Central memory CD4-positive, alpha-beta T cell (primary cell): ENCODE measurements at regions not wholly inside any gene's neighbourhood (a gene's known extent, or its start where the extent isn't known, plus 50 kb on each side); places are given as distances from the start of the nearest gene placed in this dataset.
"Not testable (repeated sequence)": the region's sequence is repeated elsewhere in the genome, so short reads cannot be mapped to it uniquely, and the experiment has no call there.

Source experiments
- DNase-seq: peaks from one replicate; pipeline ENCODE4 v3.0.0; 2022

DNA sequence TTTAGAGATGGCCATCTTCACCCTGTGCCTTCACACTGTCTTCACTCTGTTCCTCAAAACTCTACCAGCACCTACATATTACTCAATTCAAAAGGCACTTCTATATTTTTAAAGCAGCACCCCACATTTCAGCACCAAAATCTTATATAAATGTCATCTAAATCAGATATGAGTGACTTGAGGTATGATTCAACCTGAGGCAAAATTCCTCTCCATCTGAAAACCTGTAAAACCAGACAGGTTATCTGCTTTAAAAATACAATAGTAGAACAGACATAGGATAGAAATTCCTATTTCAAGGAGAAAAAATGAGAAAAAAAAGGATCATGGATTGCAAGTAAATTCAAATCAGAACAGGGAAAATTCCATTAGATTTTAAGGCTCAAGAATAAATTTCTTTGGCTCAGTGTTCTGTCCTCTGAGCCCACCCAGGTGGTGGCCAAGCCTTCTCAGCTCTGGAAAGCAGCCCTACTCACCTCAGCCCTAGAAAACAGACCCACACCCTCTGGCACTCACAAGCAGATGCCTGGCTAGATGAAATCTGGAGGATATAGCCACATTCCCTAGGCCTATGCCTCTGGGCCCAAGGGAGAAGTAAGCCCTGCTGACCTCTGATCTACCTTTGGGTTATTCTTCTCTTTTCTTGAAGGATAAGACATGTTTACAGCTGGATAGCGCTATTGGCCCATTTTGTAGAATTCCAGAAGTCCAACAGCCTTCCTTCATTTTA, 211.1 kb upstream of the XIST start:
- no peak for DNase-seq

DNA sequence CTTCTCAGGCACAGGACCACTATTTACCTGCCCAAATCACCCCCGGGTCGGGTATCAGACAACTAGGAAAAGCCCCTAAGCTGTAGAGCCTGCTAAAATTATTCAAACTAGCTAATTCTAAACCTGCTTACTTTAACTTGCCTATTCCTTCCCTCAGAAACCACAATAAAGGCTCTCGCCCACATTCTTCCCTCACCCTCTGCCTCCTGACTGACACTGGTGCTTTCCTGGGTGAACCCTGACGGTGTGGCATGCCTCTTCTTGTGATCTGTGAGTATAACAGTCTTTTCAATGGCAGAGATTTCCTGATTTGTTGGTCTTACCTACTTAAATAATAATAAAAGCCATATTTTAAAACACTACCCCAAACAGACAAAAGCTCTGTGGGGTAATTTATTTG, 209.4 kb upstream of the XIST start:
- DNase-seq, result no peak

DNA sequence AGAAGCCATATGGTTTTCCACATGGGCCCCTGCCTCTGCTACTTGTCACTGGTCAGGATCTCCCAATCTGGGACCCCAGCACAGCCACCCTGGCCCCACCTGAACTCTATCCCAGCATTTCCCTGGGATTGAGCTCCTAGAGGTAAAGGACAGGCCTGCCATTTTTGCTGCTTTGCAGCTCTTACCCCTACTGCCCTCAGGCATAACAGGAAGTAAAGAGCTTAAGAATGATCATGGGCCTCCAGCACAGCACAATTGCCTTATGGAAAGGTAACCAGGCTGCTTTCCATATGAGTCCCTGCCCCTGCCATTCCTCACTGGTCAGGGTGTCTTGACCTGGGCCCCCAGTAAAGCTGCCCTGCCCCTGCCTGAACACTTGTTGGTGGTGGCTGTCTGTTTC, 196.6 kb upstream of the XIST start:
- DNase-seq, result no peak

DNA sequence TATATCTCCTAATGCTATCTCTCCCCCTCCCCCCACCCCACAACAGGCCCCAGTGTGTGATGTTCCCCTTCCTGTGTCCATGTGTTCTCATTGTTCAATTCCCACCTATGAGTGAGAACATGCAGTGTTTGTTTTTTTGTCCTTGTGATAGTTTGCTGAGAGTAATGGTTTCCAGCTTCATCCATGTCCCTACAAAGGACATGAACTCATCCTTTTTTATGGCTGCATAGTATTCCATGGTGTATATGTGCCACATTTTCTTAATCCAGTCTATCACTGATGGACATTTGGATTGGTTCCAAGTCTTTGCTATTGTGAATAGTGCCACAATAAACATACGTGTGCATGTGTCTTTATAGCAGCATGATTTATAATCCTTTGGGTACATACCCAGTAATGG, 181.6 kb upstream of the XIST start:
- not testable (repeated sequence) for DNase-seq

DNA sequence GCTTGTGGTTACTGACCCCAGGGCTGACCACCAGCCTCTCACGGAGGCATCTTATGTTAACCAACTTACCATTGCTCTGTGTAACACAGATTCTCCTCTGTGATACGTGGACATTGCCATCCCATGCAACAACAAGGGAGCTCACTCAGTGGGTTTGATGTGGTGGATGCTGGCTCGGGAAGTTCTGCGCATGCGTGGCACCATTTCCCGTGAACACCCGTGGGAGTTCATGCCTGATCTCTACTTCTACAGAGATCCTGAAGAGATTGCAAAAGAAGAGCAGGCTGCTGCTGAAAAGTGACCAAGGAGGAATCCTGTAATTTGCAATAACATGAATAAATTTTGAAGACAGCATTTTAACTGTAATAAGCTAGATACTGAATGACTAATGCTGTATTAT, 179.0 kb upstream of the XIST start:
- DNase-seq, result not testable (repeated sequence)

DNA sequence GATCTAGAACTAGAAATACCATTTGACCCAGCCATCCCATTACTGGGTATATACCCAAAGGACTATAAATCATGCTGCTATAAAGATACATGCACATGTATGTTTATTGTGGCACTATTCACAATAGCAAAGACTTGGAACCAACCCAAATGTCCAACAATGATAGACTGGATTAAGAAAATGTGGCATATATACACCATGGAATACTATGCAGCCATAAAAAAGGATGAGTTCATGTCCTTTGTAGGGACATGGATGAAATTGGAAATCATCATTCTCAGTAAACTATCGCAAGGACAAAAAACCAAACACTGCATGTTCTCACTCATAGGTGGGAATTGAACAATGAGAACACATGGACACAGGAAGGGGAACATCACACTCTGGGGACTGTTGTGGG, 178.3 kb upstream of the XIST start:
- DNase-seq, result not testable (repeated sequence)

DNA sequence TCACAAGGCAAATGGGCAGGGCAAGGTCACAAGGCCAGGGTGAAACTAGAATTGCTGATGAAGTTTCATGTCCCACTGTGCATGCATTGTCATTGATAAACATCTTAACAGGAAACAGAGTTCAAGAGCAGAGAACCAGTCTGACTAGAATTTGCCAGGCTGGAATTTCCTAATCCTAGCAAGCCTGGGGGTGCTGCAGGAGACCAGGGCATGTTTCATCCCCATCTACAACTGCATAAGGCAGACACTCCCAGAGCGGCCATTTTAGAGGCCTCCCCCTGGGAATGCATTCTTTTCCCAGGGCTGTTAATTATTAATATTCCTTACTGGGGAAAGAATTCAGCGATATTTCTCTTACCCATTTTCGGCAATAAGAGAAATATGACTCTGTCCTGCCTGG, 172.6 kb upstream of the XIST start:
- DNase-seq, result not testable (repeated sequence)

DNA sequence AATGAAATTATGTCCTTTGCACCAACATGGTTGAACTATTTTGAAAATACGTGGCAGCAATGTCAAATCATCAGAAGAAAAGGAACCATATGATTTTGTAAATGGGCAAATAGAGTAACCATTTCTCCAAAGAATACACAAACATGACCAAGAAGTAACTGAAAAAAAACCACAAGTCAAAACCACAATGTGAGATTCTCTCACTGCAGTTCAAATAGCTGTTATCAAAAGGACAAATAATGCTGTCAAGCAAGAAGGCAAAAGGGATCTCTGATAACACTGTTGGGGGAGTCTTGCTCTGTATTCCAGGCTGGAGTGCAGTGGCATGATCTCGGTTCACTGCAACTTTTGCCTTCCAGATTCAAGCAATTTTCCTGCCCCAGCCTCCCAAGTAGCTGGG, 170.7 kb upstream of the XIST start:
- no peak for DNase-seq

DNA sequence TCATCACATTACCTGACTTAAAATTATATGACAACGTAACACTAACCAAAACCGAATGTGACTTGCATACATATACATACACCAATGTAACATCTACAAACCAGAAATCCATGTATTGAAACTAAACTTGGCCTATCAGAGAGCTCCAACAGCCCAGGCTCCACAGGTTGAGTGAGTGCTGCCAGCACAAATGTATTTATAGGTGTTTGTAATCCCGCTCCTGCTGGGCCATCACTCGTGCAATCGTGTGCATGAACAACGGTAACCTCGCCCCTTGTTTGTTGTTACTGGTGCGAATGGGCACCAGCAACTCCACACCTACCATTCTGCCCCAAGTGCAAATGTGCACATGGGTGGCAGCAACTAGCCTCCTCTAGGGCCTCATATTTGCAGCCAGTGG, 165.7 kb upstream of the XIST start:
- DNase-seq, result no peak

DNA sequence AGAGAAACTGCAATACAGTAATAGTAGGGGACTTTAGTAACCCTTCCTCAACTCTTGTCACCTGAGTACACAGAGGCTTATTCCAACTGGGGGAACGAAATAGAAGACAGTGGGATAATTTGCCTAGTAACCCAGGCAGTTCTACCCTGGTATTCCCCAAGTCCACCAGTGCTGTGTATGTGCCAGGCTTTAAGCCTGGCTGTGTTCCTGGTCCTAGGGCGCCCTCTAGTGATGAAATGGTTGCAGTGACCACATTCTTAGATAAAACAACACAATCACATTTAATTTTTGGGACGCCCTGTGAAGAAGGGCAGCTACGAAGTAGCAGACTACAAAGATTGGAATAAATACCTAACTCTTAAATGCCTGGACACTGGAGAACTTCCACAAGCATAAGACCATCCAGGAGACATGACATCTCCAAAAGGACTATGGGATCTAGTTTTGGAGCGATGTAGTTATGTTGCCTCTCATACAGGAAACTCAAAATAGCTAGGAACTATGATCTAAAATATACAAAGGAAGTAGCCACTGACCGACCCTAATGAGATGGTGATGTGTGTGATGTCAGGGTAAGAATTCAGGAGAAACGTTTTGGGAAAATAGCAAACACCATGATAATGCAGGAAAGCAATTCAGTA, 163.0 kb upstream of the XIST start:
- DNase-seq, result peak; percentile 65

DNA sequence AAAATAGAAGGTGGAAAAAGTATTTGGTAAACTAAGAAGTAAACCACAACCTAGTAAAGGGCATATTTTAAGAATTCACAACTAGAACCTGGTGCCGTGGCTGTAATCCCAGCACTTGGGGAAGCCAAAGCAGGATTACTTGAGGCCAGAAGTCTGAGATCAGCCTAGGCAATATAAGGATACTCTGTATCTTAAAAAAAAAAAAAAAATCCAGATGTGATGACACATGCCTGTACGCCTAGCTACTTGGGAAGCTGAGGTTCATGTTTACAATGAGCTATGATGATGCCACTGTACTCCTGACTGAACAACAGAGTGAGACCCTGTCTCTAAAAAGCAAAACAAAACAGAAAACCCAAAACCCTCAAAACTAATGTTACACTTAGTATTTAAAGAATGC, 156.5 kb upstream of the XIST start:
- DNase-seq, result no peak

DNA sequence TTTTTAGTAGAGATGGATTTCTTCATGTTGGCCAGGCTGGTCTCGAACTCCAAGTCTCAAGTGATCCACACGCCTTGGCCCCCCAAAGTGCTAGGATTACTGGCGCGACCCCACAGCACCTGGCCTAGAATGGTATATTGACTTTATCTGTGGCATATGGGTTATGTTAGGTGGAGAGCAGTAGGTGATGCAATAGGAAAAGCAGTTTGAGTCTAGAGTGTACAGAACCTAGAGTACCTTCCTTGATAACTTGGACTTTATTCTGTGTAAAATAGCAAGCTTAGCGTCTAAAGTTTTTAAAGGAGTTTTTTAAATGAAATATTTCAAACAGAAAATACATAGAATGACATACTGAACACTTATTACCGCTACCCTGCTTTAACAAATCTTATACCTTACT, 139.5 kb upstream of the XIST start:
- DNase-seq, result no peak

DNA sequence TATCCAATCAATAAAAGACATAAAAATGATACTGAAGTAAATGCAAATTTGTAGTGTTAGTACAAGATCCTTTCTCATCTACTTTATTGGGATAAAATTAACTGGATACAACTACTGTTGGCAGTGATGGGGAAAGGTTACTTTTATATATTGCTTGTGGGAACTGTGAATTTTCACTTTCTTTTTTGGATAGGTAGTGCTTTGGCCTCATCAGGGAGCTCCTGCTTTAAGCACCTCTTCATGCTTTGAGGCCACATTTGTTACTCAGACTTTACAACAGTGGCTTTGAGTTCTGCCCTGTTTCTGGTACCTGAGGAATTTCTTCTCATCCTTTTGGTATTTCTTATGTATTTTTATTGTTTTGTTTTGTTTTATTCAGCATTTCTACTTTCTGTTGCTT, 134.7 kb upstream of the XIST start:
- DNase-seq, result no peak

DNA sequence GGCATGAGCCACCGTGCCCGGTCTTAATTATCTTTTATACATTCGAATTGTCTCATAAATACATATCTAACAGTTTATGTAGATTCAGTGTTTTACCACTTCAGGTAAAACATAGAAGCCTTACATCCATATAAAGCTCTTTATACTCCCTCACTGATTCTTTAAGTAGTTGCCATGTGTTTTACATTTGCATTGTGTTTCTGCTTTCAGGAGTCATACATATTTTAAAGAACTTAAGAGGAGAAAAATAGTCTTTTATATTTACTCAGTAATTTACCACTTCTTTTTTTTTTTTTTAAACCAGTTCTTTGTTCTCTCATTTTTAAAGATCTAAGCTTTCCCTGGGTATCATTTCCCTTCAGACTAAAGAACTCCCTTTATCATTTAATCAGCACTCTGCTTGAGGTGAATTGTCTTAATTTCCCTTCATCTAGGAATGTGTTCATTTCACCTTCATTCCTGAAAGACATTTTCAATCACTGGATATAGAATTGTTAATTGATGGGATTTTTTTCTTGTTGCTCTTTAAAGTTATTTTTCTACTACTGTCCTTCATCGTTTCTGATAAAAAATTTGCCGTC, 127.1 kb upstream of the XIST start:
- no peak for DNase-seq

DNA sequence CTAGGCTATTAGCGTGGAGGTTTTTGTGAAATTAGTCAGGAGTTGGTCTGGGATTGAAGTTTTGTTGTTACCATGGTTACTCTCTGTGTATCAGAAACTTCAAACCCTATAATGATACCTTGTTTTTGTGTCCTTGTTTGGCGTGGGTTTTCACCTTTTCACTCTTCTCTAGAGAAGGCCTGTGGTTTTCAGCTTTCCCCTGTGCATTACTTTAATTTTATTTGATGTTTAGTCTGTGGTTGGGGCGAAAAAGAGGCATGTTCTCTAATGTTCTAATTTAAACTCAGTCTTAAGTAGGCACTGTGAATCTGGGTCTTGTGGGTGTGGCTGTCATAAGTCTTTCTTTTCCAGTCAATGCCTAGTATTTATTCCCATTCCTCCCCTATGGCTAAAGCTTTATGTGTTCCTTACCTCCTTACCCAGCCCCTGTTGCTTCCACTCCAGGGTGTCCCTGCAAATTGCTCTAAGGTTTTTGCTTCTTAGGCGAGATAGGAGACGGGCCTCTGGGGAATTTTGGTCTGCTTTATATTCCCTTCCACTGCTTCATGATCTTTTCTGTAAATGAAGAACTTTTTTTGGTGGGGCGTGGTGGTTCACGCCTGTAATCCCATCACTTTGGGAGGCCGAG, 125.1 kb upstream of the XIST start:
- DNase-seq, result peak; percentile 76

DNA sequence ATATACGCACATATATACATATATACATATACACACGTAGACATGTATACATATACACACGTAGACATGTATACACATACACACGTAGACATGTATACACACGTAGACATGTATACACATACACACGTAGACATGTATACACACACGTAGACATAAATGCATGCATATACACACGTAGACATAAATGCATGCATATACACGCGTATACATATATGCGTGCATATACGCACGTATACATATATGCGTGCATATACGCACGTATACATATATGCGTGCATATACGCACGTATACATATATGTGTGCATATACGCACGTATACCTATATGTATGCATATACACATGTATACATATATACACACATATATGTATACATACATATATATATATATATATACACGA, 114.9 kb upstream of the XIST start:
- not testable (repeated sequence) for DNase-seq

DNA sequence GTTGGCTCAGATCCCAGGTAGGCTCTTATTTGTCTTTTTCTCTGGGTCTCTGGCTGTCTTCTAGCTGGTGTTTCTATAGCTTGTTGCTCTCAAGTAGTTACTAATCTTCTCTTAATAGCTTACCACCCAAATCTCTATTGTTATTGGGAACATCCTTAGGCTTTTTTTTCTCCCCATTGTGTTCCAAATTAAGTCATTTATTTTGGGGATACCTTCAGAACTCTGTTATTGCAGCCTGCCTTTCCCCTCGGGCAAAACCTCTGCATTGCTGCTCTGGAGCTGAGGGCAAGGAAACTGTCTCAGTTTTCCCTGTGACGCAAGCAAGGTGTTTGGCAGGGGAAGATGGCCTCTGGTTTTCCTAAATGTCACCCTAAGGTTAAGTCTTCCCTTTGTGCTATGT, 113.3 kb upstream of the XIST start:
- DNase-seq, result no peak

DNA sequence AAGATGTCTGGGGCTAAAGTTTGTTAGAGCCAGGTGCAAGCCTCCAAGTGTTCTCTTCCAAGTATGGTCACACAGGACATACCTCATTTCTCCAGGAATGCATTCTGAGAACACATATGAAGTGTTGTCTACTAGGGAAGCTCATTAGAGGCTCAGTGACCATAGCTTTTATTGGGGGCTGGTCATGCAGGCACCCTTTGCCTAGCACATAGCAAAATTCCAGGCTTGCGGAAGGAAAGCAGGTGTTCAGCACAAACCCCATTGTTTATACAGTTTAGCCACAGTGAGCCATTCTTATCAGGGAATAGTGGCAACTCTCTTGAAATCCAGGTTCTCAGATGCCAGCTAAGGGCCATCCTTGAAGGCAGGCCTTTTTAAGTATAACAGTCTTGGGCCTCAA, 112.1 kb upstream of the XIST start:
- DNase-seq, result no peak

DNA sequence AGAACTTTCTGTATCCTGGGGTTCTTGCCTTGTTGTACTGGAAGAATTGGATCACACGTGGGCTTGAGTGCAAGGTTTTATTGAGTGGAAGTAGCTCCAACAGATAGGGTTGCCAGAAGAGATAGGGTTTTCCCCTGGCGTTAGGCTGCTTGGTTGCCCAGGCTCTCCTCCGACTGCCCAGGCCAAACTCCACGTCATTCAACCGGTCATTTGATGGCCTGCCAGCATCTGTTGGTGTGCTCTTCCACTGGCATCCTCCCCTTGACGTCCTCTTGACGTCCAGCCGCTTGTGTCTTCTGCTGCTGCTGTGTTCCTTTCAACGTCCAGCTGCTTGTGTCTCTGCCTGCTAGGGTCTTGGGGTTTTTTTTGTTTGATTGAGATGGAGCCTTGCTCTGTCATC, 111.2 kb upstream of the XIST start:
- DNase-seq, result no peak

DNA sequence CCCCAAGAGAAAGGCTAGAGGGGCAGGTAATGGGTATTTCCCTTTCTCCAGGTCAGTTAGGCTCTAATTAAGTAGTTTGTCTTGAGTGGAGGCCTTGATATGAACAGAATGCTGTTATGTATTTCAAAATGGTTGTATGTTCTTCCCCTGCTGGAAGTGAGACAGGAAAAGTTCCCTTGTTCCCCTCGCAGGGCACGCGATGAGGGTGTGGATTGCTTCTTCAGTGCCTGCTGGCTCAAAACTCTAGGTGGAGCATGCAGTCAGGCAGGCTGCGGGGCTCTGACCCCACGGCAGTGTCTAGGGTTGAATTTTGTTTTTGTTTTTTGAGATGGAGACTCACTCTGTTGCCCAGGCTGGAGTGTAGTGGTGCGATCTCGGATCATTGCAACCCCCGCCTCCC, 110.4 kb upstream of the XIST start:
- DNase-seq, result no peak

DNA sequence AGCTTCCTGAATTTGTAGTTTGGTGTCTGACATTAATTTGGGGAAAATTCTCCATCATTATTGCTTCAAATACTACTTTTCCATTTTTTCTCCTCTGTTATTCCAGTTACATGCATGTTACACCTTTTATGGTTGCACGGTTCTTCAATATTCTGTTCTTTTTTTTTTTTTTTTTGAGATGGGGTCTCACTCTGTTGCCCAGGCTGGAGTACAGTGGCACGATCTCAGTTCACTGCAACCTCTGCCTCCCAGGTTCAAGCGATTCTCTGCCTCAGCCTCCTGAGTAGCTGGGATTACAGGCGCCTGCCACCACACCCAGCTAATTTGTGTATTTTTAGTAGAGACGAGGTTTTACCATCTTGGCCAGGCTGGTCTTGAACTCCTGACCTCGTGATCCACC, 109.4 kb upstream of the XIST start:
- not testable (repeated sequence) for DNase-seq

DNA sequence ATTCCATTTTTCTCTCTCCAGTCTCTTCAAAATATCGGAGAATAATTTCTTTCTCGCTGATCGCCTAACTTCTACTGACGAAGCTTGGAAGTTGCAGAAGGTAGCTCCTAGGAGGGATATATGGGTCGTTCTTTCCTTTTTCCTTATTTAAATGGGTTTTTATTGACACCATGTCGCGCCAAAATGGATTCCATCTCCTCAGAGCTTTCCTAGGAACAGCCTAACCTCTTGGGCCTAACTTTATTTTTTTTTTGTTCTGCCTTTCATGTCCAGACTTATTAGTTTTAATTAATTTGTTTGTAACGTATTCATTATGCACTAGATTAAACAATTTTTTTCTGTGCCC, 92.0 kb upstream of the XIST start:
- DNase-seq, result no peak

DNA sequence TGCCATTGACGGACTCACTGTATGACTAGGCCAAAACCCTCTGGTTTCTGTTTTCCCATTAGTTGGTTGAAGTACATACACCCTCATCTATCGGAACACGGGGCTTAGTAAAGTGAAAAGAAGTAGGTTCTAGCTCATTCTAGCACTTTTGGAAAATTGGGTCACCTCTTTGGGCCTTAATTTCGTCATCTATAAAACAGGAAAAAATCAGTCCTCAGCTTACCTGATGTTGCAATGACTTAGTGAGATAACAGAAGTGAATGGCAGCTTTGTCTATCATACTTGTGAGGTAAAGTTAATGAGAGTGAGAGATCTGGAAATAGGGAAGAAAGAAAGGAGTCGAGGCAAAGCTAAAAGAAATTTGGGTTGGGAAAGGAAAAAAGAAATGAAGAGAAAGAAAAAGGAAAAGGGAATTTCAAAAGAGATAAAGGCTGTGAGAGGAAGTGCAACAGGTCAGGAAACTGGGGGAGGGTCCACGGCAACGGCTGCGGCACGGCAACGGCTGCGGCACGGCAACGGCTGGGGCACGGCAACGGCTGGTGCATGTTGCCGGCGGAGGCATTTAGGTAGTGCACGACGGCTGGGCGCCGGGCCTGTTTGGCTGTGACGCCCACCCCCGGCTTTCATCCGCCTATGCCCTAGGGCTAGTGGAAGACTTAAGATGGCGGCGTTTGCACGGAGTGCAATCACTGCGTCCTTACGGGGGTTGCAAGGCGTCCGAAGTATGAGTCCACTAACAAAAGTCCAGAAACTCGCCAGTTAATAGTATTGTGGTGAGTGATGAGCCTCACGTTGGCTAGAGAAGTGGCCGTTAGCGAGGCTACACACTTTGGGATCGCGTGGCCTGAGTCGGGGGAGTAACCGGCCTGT, 91.4 kb upstream of the XIST start:
- peak; percentile 87 for DNase-seq
